Mesothelial cell of epicardium (in vitro differentiated cells): ENCODE measurements at regions not wholly inside any gene's neighbourhood (a gene's known extent, or its start where the extent isn't known, plus 50 kb on each side); places are given as distances from the start of the nearest gene placed in this dataset.

ENCODE experiments used
- DNase-seq, 2 experiments: peaks; one replicate each; pipeline ENCODE4 v3.0.0; 2021; ENCODE audit warnings: low spot score in 2 of 2; ENCODE audit not compliant: unreplicated experiment in 2 of 2
- H3K27ac Mint-ChIP-seq: 2 replicates; pipeline ENCODE4 v1.8.0; 2021; ENCODE audit warnings: mixed read lengths
- H3K27me3 Mint-ChIP-seq: 2 replicates; pipeline ENCODE4 v1.8.0; 2021; ENCODE audit warnings: low read depth, mixed read lengths
- H3K36me3 Mint-ChIP-seq: 2 replicates; pipeline ENCODE4 v1.8.0; 2021; ENCODE audit warnings: mixed read lengths
- H3K4me1 Mint-ChIP-seq: 2 replicates; pipeline ENCODE4 v1.8.0; 2021; ENCODE audit warnings: mixed read lengths
- H3K4me3 Mint-ChIP-seq: 2 replicates; pipeline ENCODE4 v1.8.0; 2021; ENCODE audit warnings: mild to moderate bottlenecking, moderate library complexity, mixed read lengths
- H3K9me3 Mint-ChIP-seq: 2 replicates; pipeline ENCODE4 v1.8.0; 2021; ENCODE audit warnings: mixed read lengths
- TF ChIP-seq, protein P1 (sequence below): fragments of 200-600 bp; sonication (generic); IDR thresholded peaks from one replicate; pipeline ENCODE4 v1.5.0; 2021; ENCODE audit warnings: antibody characterized with exemption; ENCODE audit not compliant: unreplicated experiment

GRCh38 chr7:145862212-145862611, 254.4 kb upstream of the CNTNAP2 start:
- H3K9me3 Mint-ChIP-seq, result peaks cover 55% of the 10 kb centered on the region
- no peak overlapping the region for H3K27ac Mint-ChIP-seq
- no peak overlapping the region for H3K4me3 Mint-ChIP-seq
- no peaks in the 10 kb centered on the region for H3K4me1 Mint-ChIP-seq
- H3K36me3 Mint-ChIP-seq, result no peaks in the 10 kb centered on the region
- DNase-seq, result no peak
- TF ChIP-seq, protein P1, sequence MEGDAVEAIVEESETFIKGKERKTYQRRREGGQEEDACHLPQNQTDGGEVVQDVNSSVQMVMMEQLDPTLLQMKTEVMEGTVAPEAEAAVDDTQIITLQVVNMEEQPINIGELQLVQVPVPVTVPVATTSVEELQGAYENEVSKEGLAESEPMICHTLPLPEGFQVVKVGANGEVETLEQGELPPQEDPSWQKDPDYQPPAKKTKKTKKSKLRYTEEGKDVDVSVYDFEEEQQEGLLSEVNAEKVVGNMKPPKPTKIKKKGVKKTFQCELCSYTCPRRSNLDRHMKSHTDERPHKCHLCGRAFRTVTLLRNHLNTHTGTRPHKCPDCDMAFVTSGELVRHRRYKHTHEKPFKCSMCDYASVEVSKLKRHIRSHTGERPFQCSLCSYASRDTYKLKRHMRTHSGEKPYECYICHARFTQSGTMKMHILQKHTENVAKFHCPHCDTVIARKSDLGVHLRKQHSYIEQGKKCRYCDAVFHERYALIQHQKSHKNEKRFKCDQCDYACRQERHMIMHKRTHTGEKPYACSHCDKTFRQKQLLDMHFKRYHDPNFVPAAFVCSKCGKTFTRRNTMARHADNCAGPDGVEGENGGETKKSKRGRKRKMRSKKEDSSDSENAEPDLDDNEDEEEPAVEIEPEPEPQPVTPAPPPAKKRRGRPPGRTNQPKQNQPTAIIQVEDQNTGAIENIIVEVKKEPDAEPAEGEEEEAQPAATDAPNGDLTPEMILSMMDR, result no peak
- no peaks in the 10 kb centered on the region for H3K27me3 Mint-ChIP-seq

DNA sequence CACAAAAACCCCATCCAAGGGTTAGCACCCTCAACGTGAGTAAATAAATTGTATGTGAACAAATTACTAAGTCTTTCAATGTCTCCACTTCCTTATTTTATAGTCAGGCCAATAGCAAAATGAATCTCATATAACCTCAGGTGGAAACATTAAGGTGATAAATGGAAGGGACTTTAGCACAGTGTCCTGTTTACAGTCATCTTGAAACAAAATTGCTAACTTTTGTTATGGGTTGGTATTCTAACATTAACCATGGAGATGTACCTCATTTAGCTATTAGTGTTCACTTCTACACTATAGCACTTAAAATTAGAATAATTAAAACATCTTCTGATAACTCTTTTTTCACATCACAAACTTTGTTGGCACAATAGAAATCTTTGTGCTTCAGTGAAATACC, 255.8 kb upstream of the CNTNAP2 start:
- Mint-ChIP-seq H3K27ac (no peak overlapping the region), H3K4me1 (no peaks in the 10 kb centered on the region), H3K9me3 (peaks cover 53% of the 10 kb centered on the region), H3K27me3 (no peaks in the 10 kb centered on the region), H3K4me3 (no peak overlapping the region), H3K36me3 (no peaks in the 10 kb centered on the region)
- no peak for DNase-seq
- TF ChIP-seq, protein P1, result no peak

GRCh38 chr7:145850636-145851035, 266.0 kb upstream of the CNTNAP2 start:
- TF ChIP-seq, protein P1, result no peak
- Mint-ChIP-seq H3K9me3 (peaks cover 16% of the 10 kb centered on the region), H3K36me3 (no peaks in the 10 kb centered on the region), H3K4me3 (no peak overlapping the region), H3K27me3 (no peaks in the 10 kb centered on the region), H3K4me1 (no peaks in the 10 kb centered on the region), H3K27ac (no peak overlapping the region)
- DNase-seq, result no peak

DNA sequence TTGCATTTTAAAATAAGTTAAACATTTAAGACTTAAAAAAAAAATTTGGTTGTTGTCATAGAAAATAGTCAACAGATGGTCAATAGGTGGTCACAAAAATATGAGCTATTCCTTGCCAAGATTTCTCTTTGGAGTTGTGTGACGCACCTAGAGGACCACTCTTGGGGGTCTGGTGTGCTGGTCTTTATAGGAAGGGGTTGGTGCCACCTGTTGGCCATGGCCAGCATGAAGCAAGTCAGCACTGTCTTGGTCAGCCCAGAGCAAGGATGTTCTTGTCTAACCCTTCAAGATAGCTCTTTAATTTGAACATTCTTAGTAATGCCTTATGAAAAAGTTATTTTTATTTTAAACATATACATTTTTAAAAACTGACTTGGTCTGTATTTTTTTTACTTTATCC, 267.9 kb upstream of the CNTNAP2 start:
- TF ChIP-seq, protein P1, result no peak
- no peaks in the 10 kb centered on the region for H3K36me3 Mint-ChIP-seq
- H3K27ac Mint-ChIP-seq, result no peak overlapping the region
- H3K9me3 Mint-ChIP-seq, result peaks cover 5% of the 10 kb centered on the region
- DNase-seq, result no peak
- H3K27me3 Mint-ChIP-seq, result no peaks in the 10 kb centered on the region
- no peaks in the 10 kb centered on the region for H3K4me1 Mint-ChIP-seq
- H3K4me3 Mint-ChIP-seq, result no peak overlapping the region

DNA sequence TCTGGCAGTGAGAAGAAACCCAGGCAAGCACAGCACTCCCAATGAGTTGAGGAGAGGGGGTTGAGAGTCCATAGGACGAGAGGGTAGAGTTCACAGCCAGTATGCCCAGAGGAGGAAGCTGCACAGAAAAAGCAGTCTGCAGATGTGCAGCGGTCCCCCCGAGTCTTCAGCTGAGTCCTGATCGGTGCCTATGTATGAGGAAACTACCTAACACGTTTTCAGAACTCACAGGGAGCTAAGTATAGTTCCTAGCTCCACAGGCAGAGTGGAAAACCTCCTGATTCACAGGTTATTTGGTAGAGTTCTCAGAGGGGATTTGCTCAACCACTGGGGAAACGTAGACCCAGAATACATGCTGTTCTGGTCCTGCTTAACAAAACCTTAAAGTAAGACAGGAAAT, 271.3 kb upstream of the CNTNAP2 start:
- H3K4me3 Mint-ChIP-seq, result no peak overlapping the region
- no peaks in the 10 kb centered on the region for H3K27me3 Mint-ChIP-seq
- no peak overlapping the region for H3K27ac Mint-ChIP-seq
- TF ChIP-seq, protein P1, result no peak
- no peaks in the 10 kb centered on the region for H3K36me3 Mint-ChIP-seq
- no peaks in the 10 kb centered on the region for H3K9me3 Mint-ChIP-seq
- no peak for DNase-seq
- H3K4me1 Mint-ChIP-seq, result no peaks in the 10 kb centered on the region

- TF ChIP-seq, protein P1, result no peak
- DNase-seq, result no peak
- no peak overlapping the region for H3K4me3 Mint-ChIP-seq
- H3K27ac Mint-ChIP-seq, result no peak overlapping the region
- no peaks in the 10 kb centered on the region for H3K4me1 Mint-ChIP-seq
- no peaks in the 10 kb centered on the region for H3K27me3 Mint-ChIP-seq
- H3K36me3 Mint-ChIP-seq, result no peaks in the 10 kb centered on the region
- peaks cover 18% of the 10 kb centered on the region for H3K9me3 Mint-ChIP-seq
Observed at GRCh38 chr7:145839814-145840213, 276.8 kb upstream of the CNTNAP2 start.
